Left colon (tissue), 2 donors: ENCODE measurements at regions not wholly inside any gene's neighbourhood (a gene's known extent, or its start where the extent isn't known, plus 50 kb on each side); places are given as distances from the start of the nearest gene placed in this dataset.

ENCODE experiments used
- ATAC-seq: fragments of 200-7000 bp; cut with Tn5 transposase; one replicate; pipeline ENCODE4 v1.9.1; 2020; ENCODE audit warnings: mild to moderate bottlenecking, moderate library complexity
- DNase-seq, 2 donors: peaks; one replicate each; pipeline ENCODE4 v3.0.0-alpha.2; 2020
- intact Hi-C, 2 donors: fragments of 100-400 bp; cut with DNase I in 1 of 2; cut with micrococcal nuclease in 1 of 2; formaldehyde crosslinking; loops; one replicate each; pipeline versions ENCODE4 v1.11.2 to v1.14.0; 2022; cut with DNase I, micrococcal nuclease
- donor health status: DM: no; HTN: no; CAD: no.
- donor health status: DM: yes; HTN: yes; CAD: no.

GRCh38 chr18:41720226-41720625, 234.8 kb upstream of the PIK3C3 start:
- intact Hi-C loops, result no loop called here
- ATAC-seq (no peak), DNase-seq (no peak)

DNA sequence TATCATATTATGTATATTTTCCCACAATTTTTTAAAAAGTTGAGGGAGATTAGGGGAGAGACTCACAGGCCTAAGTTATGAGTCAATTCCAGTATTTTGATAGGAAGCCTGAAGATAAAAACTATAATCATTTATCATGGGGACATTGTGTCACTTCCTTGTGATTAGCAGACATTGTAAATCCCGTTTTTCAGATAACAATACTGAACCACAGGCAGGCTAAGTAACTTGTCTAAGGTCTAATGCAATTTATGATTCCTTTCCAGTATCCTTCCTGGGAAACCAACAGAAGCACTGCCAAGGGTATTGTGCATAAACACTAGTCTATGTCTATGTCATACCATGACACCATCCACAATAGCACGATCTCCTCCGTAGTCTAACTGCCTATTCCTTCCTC, 235.2 kb upstream of the PIK3C3 start:
- no peak for DNase-seq
- intact Hi-C loops, result no loop called here
- no peak for ATAC-seq

- intact Hi-C loops, result no loop called here
- peak; percentile 45 for ATAC-seq
- DNase-seq, result no peak
Measured at GRCh38 chr18:41714872-41715271, 240.2 kb upstream of the PIK3C3 start.

DNA sequence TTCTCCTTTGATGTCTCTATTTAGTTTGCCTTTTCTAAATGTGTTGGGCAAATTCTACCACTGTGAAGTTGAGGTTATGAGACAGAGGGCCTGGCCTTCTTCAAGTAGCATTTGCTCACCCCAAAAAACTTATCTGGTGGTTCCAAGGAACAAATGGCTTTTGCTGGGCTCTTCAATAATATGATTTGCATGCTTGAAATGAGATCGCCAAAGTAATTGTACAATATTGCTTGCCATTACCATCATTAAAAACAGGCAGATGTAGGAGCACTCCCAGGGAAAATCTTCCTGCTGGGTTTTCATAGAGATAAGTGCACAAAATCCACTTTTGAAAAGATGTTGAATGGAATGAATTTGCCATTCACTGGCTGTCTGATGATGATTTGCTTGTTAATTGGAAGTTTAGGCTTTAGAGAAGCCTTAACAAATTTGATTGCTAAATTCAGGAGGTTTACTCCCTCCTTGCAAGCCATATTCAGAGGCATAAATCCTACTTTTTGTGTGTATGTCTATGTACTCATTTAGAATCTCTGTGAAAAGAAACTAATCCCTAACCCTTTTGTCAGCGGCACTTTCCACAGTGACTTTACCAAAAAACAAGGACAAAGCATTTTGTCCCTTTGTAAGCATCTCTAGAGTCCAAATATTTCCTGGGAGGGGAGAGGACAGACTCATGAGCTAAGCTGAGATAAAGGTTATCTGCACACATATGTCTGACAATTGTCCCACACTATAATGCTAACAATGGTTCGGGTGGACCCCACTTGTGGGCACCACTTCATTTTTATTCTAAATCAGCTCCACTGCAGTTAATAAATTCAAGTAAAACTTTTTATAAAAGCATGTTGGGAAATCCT, 240.8 kb upstream of the PIK3C3 start:
- intact Hi-C loops, result no loop called here
- DNase-seq, result no peak

GRCh38 chr18:41706301-41706700, 248.7 kb upstream of the PIK3C3 start:
- DNase-seq, result no peak
- intact Hi-C loops, result no loop called here
- no peak for ATAC-seq

More for the DNA sequence above, 240.8 kb upstream of the PIK3C3 start:
- no peak for ATAC-seq

GRCh38 chr18:41703744-41704530, 251.1 kb upstream of the PIK3C3 start:
- ATAC-seq (no peak), DNase-seq (no peak)
- intact Hi-C loops, result no loop called here

DNA sequence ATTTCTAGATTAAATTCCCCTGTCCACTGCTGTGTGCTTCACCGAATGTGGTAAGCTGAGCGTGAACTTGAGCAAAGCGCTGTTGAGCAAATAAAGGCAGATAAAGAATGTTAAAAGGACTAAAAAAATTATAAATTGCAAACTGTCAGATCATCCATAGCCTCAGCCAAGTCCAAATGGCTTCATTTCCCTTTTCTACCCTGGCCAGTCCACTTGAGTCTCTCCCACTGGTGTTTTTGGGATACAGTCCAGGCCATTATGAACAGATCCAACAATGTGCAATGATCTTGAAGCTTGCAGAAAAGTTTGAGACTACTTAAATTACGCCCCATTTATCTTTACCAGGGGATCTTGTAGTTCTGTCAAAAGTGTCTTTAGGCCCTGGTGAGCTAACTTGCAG, 254.6 kb upstream of the PIK3C3 start:
- DNase-seq (no peak), ATAC-seq (no peak)
- intact Hi-C loops, result no loop called here

DNA sequence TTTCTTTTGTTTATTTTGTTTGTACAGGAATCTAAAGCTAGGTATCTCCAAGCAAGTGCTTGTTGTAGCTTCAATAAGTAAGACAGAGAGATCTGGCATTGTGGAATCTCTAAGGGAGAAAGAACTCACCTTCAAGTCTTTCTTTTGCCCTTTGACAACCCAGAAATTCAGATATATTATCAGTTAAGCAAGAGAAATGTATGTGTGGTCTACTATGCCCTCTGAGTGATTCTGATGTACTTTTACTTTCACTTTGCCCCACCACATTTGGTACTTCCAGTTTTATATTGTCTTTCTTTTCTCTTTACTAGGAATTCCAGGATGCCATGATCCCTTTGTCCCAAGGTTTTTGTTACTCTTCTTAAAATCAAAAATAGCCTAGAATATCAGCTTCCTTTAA, 259.6 kb upstream of the PIK3C3 start:
- intact Hi-C loops, result no loop called here
- ATAC-seq (no peak), DNase-seq (no peak)

DNA sequence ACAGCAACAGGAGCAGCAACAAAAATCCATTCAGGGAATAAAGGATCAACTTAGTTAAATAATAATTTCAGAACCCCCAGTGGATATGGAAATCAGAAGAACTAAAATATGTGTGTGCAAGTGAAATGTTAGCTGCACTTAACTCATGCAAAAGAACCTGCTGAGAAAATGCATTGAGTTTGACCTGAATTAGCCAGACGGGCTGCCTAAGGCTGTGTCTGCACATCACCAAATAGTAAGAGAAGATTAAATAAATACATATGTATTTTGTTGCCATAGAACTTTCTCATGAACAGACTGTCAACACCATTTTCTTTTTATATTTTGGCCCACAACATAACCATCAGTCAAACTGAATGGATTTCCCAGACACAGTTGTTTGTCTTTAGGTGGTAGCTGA, 262.0 kb upstream of the PIK3C3 start:
- DNase-seq (no peak), ATAC-seq (no peak)
- intact Hi-C loops, result no loop called here

GRCh38 chr18:41690332-41691127, 264.5 kb upstream of the PIK3C3 start:
- DNase-seq (no peak), ATAC-seq (no peak)
- intact Hi-C loops, result no loop called here

DNA sequence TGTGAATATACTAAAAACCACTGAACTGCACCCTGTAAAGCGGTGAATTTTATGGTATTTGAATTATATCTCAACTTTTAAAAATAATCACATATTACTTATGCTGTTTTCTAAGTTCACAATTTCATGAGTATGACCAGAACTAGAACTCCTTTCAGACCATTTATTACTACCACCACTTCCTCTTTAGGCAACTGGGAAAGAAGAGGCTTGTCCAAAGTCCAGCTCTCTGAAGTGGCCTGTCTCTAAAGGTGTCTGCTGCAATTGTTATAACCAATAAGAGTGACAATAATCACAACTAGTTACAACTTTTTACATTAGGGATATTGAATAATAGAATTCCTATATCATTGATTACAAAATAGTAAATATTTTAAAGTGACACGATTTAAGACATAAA, 267.9 kb upstream of the PIK3C3 start:
- DNase-seq (no peak), ATAC-seq (peak; percentile 79)
- intact Hi-C loops, result no loop called here

DNA sequence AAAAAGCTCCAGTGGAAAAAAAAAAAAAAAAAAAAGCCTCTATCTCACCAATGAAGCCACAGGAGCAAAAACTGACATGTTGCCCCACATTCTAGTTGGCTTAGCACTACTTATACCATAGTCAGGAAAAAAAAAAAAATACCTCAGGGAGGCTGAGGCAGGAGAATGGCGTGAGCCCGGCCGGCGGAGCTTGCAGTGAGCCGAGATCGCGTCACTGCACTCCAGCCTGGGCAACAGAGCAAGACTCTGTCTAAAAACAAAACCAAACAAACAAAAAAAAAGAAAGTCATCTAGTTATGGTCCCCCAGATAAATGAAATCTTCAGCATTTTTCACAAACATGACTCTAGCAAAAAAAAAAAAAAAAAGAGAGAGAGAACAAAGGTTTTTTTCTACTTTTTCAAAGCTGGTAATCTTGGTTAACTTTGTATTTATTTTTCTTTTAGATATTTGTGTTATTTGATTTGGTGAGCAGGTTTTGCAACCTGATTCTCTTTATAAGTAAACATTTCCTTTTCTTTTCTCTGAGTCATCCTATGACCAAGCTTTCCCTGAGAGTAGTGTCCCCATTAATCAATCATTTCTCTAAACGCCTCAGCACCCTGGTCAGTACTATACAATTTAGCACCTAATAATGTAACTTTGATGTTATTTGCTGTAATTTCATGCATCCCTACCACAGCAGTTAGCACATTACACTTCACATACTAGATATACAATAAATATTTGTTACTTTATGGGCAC, 273.7 kb upstream of the PIK3C3 start:
- intact Hi-C loops, result no loop called here
- DNase-seq (no peak), ATAC-seq (no peak)

DNA sequence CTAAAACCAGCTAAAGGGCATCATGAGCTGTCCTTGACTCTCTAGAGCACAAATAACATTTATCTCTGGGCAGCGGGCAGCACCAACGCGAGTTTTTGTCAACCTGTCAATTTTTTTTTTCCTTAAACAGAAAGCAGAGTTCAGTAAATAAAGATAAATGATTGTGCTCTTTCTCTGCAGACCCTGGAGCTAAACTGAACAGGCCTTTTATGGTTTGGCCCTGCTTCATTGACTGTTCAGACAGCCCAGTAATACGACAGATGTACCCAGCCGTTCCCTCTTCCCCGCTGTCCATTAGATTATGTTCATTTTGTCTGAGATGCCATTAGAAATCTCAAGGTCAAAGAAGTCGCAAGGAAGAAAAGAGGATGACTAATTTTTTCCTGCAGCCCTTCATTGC, 280.5 kb upstream of the PIK3C3 start:
- intact Hi-C loops, result no loop called here
- ATAC-seq, result no peak

DNA sequence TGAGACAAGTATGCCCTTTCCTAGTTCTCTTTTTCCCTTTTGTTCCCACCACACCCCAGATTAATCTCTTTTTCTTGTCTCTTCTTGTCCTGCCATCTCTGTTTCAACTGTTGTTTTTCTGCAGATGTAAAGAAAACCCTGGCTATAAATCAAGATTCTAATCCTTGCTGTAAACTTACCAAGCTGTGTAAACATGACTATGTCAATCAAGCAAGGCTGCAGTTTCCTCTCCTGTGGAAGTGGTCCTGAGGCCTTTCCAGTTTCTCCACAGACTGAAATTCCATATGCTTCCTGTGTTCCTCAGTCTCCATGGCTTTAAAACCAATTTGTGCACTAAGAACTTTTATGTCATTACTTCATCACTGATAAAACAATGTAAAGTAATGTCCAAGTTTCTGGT, 288.8 kb upstream of the PIK3C3 start:
- intact Hi-C loops, result no loop called here
- ATAC-seq, result no peak
- no peak for DNase-seq

More for the DNA sequence above, 280.5 kb upstream of the PIK3C3 start:
- DNase-seq, result no peak

- DNase-seq (no peak), ATAC-seq (no peak)
- intact Hi-C loops, result no loop called here
Measured at GRCh38 chr18:41665210-41665609, 289.8 kb upstream of the PIK3C3 start.

- ATAC-seq (no peak), DNase-seq (no peak)
- intact Hi-C loops, result no loop called here
Measured at GRCh38 chr18:41660654-41661053, 294.4 kb upstream of the PIK3C3 start.

- DNase-seq (no peak), ATAC-seq (no peak)
- intact Hi-C loops, result no loop called here
Measured at GRCh38 chr18:41659438-41660130, 295.4 kb upstream of the PIK3C3 start.

DNA sequence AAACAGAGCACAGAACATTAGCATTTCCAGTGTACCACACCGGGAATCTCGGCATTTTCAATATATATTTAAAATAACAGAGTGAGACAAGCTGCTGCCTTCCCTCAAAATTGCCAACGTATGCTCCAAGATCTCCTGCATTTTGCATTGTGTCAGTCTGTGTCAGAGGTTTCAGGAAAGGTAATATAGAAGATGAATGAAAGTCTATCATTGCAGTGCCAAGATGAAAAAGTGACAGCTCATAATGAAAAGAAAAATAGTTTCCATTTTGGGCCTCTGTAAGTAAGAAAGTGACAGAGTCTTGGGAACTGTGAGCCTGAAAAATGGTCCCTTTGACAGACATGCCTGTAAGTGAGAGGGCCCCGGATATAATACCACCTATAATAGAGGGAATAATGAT, 297.8 kb upstream of the PIK3C3 start:
- DNase-seq, result no peak
- intact Hi-C loops, result no loop called here
- ATAC-seq, result no peak
